ENCODE measurements at regions not wholly inside any gene's neighbourhood (a gene's known extent, or its start where the extent isn't known, plus 50 kb on each side); places are given as distances from the start of the nearest gene placed in this dataset.

DNA sequence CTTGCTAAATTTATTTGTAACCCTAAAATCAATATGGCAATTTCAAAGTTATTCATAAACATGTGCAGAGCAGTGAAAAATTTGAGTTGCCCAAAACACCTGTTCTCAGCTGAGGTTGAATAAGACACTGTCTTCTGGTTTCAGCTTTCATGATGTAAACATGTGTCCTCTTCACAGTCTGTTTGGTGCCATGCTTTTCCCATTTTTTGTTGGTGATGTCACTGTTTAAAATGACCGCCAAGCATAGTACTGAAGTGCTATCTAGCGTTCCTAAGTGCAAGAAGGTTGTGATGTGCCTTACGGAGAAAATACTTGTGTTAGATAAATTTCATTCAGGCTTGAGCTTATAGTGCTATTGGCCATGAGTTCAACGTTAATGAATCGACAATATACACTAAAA is 580.8 kb downstream of the ACTL7B start:
- TF ChIP-seq, protein P1, sequence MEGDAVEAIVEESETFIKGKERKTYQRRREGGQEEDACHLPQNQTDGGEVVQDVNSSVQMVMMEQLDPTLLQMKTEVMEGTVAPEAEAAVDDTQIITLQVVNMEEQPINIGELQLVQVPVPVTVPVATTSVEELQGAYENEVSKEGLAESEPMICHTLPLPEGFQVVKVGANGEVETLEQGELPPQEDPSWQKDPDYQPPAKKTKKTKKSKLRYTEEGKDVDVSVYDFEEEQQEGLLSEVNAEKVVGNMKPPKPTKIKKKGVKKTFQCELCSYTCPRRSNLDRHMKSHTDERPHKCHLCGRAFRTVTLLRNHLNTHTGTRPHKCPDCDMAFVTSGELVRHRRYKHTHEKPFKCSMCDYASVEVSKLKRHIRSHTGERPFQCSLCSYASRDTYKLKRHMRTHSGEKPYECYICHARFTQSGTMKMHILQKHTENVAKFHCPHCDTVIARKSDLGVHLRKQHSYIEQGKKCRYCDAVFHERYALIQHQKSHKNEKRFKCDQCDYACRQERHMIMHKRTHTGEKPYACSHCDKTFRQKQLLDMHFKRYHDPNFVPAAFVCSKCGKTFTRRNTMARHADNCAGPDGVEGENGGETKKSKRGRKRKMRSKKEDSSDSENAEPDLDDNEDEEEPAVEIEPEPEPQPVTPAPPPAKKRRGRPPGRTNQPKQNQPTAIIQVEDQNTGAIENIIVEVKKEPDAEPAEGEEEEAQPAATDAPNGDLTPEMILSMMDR (IDR thresholded peaks at IDR 0.05; ENCODE audit: extremely low read depth in 1 of 2, insufficient read depth in 1 of 2, low read depth in 1 of 2, low read length in 2 of 2): no peak
- TF ChIP-seq POLR2AphosphoS5 (IDR thresholded peaks at IDR 0.05; ENCODE audit: insufficient read depth, low read depth, low read length): no peak
- TF ChIP-seq MYC (IDR thresholded peaks at IDR 0.05; ENCODE audit: low read depth, low read length): no peak
- no peak for TF ChIP-seq POLR2A (IDR thresholded peaks at IDR 0.05; ENCODE audit: low read depth, low read length)
- no peak for TF ChIP-seq JUN (IDR thresholded peaks at IDR 0.05; ENCODE audit: borderline replicate concordance, insufficient read depth, insufficient read length, low read depth)
- no peak for TF ChIP-seq EZH2 (IDR thresholded peaks at IDR 0.05; ENCODE audit: borderline replicate concordance, low read depth, low read length, severe bottlenecking)
- no peak for TF ChIP-seq FOS (IDR thresholded peaks at IDR 0.05; ENCODE audit: borderline replicate concordance, insufficient read depth, low read length)
- TF ChIP-seq GATA2 (IDR thresholded peaks at IDR 0.05; ENCODE audit: insufficient read depth, insufficient read length, low read depth, low read length): no peak
- TF ChIP-seq, protein P2, sequence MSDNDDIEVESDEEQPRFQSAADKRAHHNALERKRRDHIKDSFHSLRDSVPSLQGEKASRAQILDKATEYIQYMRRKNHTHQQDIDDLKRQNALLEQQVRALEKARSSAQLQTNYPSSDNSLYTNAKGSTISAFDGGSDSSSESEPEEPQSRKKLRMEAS (IDR thresholded peaks at IDR 0.05; ENCODE audit: insufficient read depth, insufficient read length): no peak

All from endothelial cell of umbilical vein (primary cell).